RCC 7860 (cell line): ENCODE measurements at regions not wholly inside any gene's neighbourhood (a gene's known extent, or its start where the extent isn't known, plus 50 kb on each side); places are given as distances from the start of the nearest gene placed in this dataset.

Experiments
- DNase-seq: peaks from one replicate; pipeline ENCODE4 v3.0.0-alpha.2; 2015; ENCODE audit warnings: low spot score
- FAIRE-seq: peaks from 2 replicates; lab custom pipeline; 2012; peaks lifted over from hg19 to GRCh38; lab: Jason Lieb, UNC

DNA sequence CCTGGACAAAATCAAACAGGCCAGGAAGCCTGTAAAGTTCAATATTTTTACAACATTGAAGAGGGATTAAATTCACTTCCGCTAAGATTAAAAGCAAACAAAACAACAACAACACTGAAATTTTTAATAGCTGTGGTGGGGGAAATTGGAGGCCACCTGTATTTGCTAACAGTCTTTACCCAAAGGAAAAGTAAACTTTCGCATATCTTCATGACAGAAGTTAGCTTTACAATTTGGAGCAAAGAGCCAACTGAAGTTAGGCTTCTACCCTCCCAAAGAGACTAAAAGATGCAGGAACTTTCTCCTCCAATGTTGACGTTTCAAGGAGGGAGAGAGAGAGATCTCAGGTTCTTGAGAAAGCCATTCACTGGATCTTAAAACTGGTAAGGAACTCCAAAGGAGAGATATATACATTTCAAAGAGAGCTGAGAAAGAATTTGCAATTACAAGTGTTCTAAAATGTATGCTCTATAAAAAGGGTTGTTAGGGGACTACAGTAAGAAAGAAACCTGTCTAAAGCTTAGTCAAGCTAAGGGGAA is 349.2 kb upstream of the CDH9 start:
- DNase-seq (no peak), FAIRE-seq (no peak)

- DNase-seq (no peak), FAIRE-seq (no peak)
Observed at GRCh38 chr5:27381686-27382085, 343.3 kb upstream of the CDH9 start.

DNA sequence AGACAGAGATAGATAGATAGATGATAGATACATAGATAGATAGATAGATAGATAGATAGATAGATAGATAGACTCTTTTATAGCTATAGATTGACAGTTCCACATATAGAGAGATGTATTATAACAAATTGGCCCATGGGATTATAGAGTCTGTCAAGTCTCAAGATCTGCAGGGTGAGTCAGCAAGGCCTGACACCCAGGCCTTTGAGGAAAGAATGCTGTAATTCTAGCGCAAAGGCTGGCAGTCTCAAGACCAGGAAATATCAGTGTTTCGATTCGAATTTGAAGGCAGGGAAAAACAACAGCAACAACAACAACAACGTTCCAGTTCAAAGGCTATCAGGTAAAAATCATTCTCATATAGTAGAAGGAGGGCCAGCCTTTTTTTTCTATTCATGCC is 339.2 kb upstream of the CDH9 start:
- FAIRE-seq (no peak), DNase-seq (no peak)

DNA sequence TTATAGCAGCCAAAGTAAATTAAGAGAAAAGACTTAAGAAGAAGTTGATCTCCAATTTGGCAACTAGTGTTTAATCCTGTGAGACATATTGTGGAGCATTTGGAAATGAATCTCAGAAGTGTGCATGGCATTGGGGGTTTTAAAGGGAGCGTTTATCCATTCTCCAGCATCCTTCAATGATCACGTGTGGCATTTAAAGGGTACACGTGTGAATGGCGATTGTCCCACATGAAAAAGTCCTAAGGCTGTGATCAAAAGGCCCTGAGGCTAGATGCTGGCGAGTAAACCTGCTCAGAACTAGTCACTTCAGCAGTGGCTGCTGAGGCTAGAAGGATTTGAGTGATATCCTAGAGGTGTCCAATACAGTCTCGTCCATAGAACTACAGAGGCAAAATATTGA is 315.6 kb upstream of the CDH9 start:
- FAIRE-seq (no peak), DNase-seq (no peak)

DNA sequence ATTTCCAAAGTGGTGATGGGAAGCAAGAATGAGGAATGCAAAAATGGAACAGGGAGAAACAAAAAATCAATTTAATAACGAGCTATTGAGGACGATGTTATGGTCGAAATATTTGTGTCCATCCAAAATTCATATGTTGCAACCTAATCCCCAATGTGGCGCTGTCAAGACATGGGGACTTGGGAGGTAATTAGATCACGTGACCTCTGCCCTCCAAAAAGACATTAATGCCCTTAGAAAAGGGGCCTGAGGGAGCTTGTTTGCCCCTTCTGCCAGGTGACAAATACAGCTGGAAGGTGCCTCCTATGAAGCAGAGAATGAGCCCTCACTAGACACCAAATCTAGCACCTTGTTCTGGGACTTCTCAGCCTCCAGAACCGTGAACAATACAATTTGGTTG is 315.2 kb upstream of the CDH9 start:
- no peak for FAIRE-seq
- DNase-seq: no peak

DNA sequence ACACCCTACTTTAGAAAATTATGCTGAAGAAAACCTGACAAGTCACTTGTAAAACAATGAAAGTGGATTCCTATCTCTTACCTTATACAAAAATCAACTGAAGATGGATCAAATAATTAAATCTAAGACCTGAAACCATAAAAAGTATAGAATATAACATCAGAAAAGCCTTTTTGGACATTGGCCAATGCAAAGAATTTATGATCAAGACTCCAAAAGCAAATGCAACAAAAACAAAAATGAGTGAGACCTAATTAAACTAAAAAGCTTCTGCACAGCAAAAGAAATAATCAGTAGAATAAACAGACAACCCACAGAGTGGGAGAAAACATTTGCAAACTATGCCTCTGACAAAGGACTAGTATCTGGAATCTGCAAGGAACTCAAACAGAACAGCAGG is 303.0 kb upstream of the CDH9 start:
- DNase-seq: no peak
- FAIRE-seq: no peak

DNA sequence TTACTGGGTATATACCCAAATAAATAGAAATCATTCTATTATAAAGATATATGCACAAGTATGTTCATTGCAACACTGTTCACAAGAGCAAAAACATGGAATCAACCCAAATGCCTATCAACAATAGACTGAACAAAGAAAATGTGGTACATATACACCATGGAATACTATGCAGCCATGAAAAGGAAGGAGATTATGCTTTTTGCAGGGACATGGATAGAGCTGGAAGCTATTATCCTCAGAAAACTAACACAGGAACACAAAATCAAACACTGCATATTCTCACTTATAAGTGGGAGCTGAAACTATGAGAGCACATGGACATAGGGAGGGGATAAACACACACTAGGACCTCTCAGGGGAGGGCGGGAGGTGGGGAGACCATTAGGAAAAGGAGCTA is 298.4 kb upstream of the CDH9 start:
- no peak for DNase-seq
- no peak for FAIRE-seq

- DNase-seq: peak; percentile 73
- FAIRE-seq: peak; percentile 76
Observed at GRCh38 chr5:27328480-27328879, 290.1 kb upstream of the CDH9 start.

GRCh38 chr5:27325513-27325912 is 287.1 kb upstream of the CDH9 start:
- DNase-seq (no peak), FAIRE-seq (no peak)

DNA sequence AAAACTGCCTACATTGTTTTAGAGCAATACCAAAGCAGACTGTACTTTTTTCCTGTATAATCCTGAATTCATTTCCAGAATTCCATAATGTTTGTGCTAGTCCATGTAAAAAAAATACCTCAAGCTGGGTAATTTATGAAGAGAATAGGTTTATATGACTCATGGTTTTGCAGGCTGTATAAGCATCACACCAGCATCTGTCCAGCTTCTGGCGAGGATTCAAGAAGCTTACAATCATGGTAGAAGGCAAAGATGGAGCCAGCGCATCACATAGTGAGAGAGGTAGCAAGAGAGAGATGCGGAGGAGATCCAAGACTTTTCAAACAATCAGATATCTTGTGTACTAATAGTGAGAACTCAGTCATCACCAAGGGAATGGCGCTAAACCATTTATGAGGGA is 280.3 kb upstream of the CDH9 start:
- DNase-seq: no peak

GRCh38 chr5:27316271-27316650 is 277.9 kb upstream of the CDH9 start:
- peak; percentile 77 for DNase-seq
- peak; percentile 81 for FAIRE-seq

More for the DNA sequence above, 280.3 kb upstream of the CDH9 start:
- no peak for FAIRE-seq

DNA sequence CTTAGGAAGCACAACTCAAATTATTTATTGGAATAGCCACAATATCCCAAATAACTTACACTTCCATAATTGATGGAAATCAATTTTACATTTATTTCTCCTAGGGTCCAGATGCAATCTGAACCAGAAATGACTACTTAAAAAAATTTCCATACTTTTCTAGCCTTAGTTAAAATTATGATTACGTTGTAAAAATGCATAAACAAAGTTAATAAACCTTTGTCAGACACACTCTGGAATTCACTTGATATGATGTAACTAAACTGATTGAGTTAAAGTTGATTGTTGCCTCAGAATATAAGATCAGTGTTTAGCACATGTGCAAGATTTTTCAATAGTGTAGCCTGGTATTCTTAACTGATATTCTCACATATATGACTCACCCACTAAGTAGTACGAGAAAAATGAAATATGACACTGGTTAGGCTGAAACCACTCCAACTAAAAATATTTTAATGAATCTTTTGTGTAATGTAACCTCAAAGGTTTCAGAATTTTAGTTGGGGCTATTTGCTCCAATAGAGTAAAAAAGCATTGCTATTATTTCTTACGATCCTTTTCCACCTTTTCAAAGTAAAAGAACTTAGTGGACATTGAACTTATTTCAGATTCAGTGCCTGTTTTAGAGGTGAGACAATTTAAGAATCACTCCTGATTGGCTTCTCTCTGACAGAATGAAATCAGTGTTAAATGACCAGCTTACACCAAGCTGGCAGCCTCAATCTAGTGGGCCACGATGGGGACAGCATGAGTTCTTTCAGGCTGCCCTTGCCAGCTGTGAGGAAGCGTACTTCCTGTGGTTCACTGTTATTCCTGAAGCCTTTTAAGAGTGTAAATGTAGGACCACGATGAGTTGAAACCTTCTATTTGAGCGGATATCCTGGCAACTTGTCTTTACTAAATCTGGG is 277.2 kb upstream of the CDH9 start:
- DNase-seq (peak; percentile 43), FAIRE-seq (peak; percentile 72)

DNA sequence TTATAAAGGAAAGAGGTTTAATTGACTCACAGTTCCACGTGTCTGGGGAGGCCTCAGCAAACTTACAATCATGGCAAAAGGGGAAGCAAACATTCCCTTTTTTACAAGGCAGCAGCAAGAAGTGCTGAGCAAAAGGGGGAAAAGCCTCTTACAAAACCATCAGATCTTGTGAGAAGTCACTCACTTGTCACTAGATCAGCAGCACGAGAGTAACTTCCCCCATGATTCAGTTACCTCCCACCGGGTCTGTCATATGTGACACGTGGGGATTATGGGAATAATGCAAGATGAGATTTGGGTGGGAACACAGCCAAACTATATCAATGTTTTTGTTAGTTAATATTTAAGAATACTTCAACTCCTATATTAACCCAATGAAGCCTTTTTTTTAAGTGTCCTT is 275.2 kb upstream of the CDH9 start:
- FAIRE-seq (no peak), DNase-seq (no peak)

- DNase-seq (no peak), FAIRE-seq (no peak)
Observed at GRCh38 chr5:27312291-27312893, 274.0 kb upstream of the CDH9 start.

DNA sequence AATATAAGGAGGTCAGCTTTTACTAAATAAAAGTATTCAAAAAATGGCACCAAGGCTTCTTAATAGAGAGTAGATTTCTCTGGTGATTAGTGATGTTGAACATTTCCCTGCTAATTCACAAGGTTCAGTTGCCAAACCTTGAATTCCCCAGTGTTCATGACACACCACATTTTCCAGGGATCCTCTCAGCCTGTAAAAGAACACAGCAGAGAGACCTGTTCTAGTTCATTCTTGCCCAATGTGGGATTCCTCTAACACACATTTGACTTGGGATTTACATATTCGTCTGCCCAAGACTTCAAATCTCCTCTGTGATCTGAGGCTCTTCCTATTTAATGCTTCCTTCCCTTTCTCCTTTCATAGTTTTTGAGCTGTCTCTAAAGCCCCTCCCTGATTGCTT is 273.2 kb upstream of the CDH9 start:
- FAIRE-seq (no peak), DNase-seq (no peak)

DNA sequence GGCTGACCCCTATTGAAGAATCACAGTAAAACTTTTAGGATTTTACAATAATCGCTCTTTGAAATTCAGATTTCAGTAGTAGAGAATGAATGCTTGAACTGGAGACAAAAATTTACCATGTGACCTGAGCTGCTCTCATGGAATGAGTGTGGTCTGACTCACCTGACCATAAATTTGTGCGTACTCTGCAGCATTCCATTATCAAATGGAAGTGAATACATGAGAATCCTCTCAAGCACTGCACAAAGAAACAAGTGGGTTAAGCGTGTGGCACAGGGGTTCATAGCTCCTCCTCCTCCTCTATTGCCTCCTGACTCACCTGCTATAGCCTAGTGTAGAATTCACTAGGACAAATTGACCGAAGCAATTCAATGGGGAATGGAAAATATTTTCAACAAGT is 269.8 kb upstream of the CDH9 start:
- DNase-seq: peak; percentile 76
- FAIRE-seq: peak; percentile 83

GRCh38 chr5:27290172-27290571 is 251.8 kb upstream of the CDH9 start:
- no peak for DNase-seq

GRCh38 chr5:27276119-27276518 is 237.7 kb upstream of the CDH9 start:
- DNase-seq (no peak), FAIRE-seq (no peak)

More at GRCh38 chr5:27290172-27290571, 251.8 kb upstream of the CDH9 start:
- no peak for FAIRE-seq

- FAIRE-seq (no peak), DNase-seq (no peak)
Observed at GRCh38 chr5:27275345-27275744, 237.0 kb upstream of the CDH9 start.

- FAIRE-seq (no peak), DNase-seq (no peak)
Observed at GRCh38 chr5:27269766-27270165, 231.4 kb upstream of the CDH9 start.

DNA sequence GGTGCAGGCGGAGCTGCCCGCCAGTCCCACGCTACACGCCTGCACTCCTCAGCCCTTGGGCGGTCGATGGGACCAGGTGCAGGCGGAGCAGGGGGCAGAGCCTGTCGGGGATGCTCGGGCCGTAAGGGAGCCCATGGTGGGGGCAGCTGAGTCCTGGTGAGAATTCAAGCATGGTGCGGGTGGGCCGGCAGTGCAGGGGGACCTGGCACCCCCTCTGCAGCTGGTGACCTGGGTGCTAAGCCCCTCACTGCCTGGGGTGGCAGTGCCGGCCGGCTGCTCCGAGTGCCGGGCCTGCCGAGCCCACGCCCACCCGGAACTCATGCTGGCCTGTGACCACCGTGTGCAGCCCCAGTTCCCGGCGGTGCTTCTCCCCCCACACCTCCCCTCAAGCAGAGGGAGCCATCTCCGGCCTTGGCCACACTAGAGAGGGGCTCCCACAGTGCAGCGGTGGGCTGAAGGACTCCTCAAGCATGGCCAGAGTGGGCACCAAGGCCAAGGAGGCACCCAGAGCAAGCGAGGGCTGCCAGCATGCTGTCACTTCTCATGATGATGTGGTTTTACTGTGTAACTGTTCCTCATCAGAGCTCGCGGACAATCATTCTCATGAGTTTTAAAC is 228.9 kb upstream of the CDH9 start:
- FAIRE-seq: no peak
- DNase-seq: no peak

GRCh38 chr5:27266184-27266583 is 227.8 kb upstream of the CDH9 start:
- FAIRE-seq (no peak), DNase-seq (no peak)
